OCI-LY1 (cell line): ENCODE measurements at regions not wholly inside any gene's neighbourhood (a gene's known extent, or its start where the extent isn't known, plus 50 kb on each side); places are given as distances from the start of the nearest gene placed in this dataset.

Experiments
- H2AFZ ChIP-seq: fragments of 200-600 bp; sonication (generic), shearing (Covaris generic); 2 replicates; pipeline ENCODE4 v1.6.0; 2014; ENCODE audit warnings: antibody characterized with exemption, mild to moderate bottlenecking, low read length
- H3F3A ChIP-seq: fragments of 200-600 bp; sonication (generic), shearing (Covaris generic); 2 replicates; pipeline ENCODE4 v1.6.0; 2014; ENCODE audit warnings: mild to moderate bottlenecking, antibody characterized with exemption, low read length, moderate library complexity; ENCODE audit not compliant: insufficient read depth
- H3K27ac ChIP-seq: fragments of 200-600 bp; sonication (generic); 2 replicates; pipeline ENCODE4 v1.5.1; 2014; ENCODE audit warnings: low read length, mixed run types, mild to moderate bottlenecking, low read depth; ENCODE audit not compliant: poor library complexity, severe bottlenecking
- H3K27me3 ChIP-seq: fragments of 200-600 bp; sonication (generic); 2 replicates; pipeline ENCODE4 v1.6.0; 2014; ENCODE audit warnings: antibody characterized with exemption, mild to moderate bottlenecking, low read length, moderate library complexity; ENCODE audit not compliant: insufficient read depth
- H3K36me3 ChIP-seq: fragments of 200-600 bp; sonication (generic); 2 replicates; pipeline ENCODE4 v1.6.1; 2014; ENCODE audit warnings: mild to moderate bottlenecking, antibody characterized with exemption, low read length, moderate library complexity, mixed read lengths; ENCODE audit not compliant: insufficient read depth
- H3K4me1 ChIP-seq: fragments of 200-600 bp; sonication (generic); 2 replicates; pipeline ENCODE4 v1.5.1; 2014; ENCODE audit warnings: mild to moderate bottlenecking, low read length, moderate library complexity; ENCODE audit not compliant: insufficient read depth, severe bottlenecking
- H3K4me2 ChIP-seq: fragments of 200-600 bp; sonication (generic), shearing (Covaris generic); 2 replicates; pipeline ENCODE4 v1.6.1; 2014; ENCODE audit warnings: low read length
- H3K4me3 ChIP-seq: fragments of 200-600 bp; sonication (generic); 2 replicates; pipeline ENCODE4 v1.5.1; 2014; ENCODE audit warnings: low read length, low read depth, mild to moderate bottlenecking, mixed read lengths; ENCODE audit not compliant: poor library complexity, severe bottlenecking
- H3K79me2 ChIP-seq: fragments of 200-600 bp; shearing (Covaris generic); 2 replicates; pipeline ENCODE4 v1.6.1; 2016; ENCODE audit warnings: mixed run types, low read length, mixed read lengths; ENCODE audit not compliant: insufficient read depth
- H3K9ac ChIP-seq: fragments of 200-600 bp; sonication (generic), shearing (Covaris generic); 2 replicates; pipeline ENCODE4 v1.6.1; 2014; ENCODE audit warnings: mild to moderate bottlenecking, low read length, mixed read lengths
- H3K9me2 ChIP-seq: fragments of 200-600 bp; sonication (generic), shearing (Covaris generic); 2 replicates; pipeline ENCODE4 v1.6.1; 2014; ENCODE audit warnings: low read depth, mild to moderate bottlenecking, low read length, mixed read lengths
- H3K9me3 ChIP-seq: fragments of 200-600 bp; shearing (Covaris generic); 2 replicates; pipeline ENCODE4 v1.6.1; 2014; ENCODE audit warnings: low read length, mixed read lengths
- H4K20me1 ChIP-seq: fragments of 200-600 bp; sonication (generic), shearing (Covaris generic); 2 replicates; pipeline ENCODE4 v1.6.0; 2016; ENCODE audit warnings: mild to moderate bottlenecking, low read length; ENCODE audit not compliant: insufficient read depth
- EZH2 ChIP-seq: fragments of 200-600 bp; sonication (generic), shearing (Covaris generic); IDR thresholded peaks from 2 replicates; pipeline ENCODE4 v1.8.0; 2017; ENCODE audit warnings: borderline replicate concordance, mixed run types, mild to moderate bottlenecking, antibody characterized with exemption, low read length, moderate library complexity, mixed read lengths
- TF ChIP-seq, protein P1 (sequence below): fragments of 200-600 bp; sonication (generic), shearing (Covaris generic); IDR thresholded peaks from 2 replicates; pipeline ENCODE4 v1.5.1; 2017; ENCODE audit warnings: mild to moderate bottlenecking, antibody characterized with exemption, low read length, moderate library complexity, mixed read lengths

DNA sequence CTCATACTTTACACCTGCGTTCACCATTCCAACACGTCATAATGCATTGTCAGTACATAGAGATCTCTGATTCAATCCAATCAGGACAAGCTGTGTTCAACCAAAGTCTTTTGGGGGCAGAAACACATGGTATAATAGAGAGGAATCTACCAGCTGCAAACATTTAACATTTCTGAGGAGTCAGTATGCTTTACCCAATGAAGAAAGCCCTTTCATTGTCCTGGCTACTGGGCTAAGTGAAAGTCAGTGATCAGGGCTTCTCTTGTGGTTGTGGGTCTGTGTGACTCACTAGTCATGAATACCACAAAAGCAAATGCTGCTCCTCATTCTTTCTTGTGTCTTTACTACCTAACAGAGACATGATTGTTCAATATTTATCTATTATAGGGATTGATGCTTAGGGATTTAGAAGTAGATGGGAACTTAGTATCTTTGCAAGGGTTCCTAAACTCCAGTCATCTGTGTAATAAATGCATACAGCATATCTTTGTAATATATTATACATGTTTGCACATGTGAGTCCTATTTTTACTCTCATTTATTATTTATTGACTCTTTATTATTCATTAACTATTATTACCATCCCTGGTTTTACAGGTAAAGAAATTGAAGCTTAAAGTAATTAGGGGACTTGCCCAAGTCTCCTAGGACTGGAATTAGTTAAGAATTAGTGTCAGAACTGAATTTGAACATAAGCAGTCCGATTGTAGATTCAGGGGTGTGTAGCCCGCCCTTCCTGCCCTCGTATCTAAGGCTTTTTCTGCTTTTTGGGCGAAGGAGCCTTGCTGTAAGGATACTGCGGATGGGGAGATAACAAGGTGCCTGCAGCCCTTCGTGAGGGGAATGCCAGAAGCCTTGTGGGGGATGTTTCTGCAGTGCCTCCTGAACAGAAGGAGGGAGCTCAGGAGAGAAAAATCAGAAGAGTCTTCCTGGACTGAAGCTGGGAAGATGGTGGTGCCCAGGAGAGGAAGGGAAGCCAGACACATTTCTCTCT lies 353.1 kb upstream of the BOD1L1 start:
- Histone ChIP-seq H3F3A (no peaks in the 10 kb centered on the region), H3K9me2 (no peaks in the 10 kb centered on the region), H3K36me3 (no peaks in the 10 kb centered on the region), H3K4me1 (no peaks in the 10 kb centered on the region), H3K79me2 (no peaks in the 10 kb centered on the region), H3K27ac (no peak overlapping the region), H4K20me1 (no peaks in the 10 kb centered on the region), H3K4me2 (no peak overlapping the region), H3K9ac (no peak overlapping the region), H3K4me3 (no peak overlapping the region), H2AFZ (no peak overlapping the region), H3K9me3 (no peaks in the 10 kb centered on the region), H3K27me3 (no peaks in the 10 kb centered on the region)
- TF ChIP-seq EZH2, result no peak
- TF ChIP-seq, protein P1, sequence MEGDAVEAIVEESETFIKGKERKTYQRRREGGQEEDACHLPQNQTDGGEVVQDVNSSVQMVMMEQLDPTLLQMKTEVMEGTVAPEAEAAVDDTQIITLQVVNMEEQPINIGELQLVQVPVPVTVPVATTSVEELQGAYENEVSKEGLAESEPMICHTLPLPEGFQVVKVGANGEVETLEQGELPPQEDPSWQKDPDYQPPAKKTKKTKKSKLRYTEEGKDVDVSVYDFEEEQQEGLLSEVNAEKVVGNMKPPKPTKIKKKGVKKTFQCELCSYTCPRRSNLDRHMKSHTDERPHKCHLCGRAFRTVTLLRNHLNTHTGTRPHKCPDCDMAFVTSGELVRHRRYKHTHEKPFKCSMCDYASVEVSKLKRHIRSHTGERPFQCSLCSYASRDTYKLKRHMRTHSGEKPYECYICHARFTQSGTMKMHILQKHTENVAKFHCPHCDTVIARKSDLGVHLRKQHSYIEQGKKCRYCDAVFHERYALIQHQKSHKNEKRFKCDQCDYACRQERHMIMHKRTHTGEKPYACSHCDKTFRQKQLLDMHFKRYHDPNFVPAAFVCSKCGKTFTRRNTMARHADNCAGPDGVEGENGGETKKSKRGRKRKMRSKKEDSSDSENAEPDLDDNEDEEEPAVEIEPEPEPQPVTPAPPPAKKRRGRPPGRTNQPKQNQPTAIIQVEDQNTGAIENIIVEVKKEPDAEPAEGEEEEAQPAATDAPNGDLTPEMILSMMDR, result no peak

DNA sequence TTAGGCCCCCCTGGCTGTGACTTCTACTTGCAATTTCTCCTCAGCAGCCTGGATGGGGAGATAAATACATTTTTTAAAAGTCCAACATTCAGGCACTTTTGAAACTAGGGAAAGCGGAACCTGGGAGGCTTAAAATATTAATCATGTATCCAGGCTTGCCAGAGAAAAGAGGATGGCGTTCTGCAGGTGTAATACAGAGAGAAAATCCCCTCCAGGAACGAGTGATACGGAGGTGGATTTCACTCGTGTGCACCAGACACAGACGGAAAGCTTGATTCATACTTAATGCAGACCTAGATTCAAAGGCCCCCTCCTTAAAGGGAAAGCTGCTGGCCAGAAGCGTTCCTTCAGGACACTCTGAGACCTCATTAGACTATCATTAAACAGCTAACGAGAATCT lies 354.0 kb upstream of the BOD1L1 start:
- Histone ChIP-seq H3K4me1 (no peaks in the 10 kb centered on the region), H3K27ac (no peak overlapping the region), H3K9ac (no peak overlapping the region), H3K9me3 (no peaks in the 10 kb centered on the region), H3K4me2 (no peak overlapping the region), H3F3A (no peaks in the 10 kb centered on the region), H2AFZ (no peak overlapping the region), H3K79me2 (no peaks in the 10 kb centered on the region), H3K27me3 (no peaks in the 10 kb centered on the region), H3K9me2 (no peaks in the 10 kb centered on the region), H4K20me1 (no peaks in the 10 kb centered on the region), H3K36me3 (no peaks in the 10 kb centered on the region), H3K4me3 (no peak overlapping the region)
- no peak for TF ChIP-seq EZH2
- TF ChIP-seq, protein P1, result no peak

DNA sequence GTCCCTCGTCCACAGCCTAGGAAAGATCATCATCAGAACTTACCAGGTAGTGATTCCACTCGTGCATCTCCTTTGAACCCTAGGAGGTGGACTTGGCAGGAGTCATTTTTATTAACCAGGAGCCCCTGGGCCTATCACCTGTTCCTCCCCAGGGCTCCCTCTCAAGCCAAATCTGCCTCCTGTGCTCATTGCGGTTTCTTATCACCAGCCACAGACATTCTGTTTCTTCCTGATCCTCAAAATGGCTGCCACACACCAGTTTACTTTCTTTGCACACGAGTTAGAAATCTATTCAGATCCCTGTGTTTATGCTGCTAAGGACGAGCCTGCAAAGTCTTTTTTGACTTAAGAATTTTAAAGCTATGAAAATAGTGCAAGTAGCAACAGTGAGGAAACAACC lies 354.5 kb upstream of the BOD1L1 start:
- Histone ChIP-seq H3K27me3 (no peaks in the 10 kb centered on the region), H2AFZ (no peak overlapping the region), H3K4me3 (no peak overlapping the region), H3K27ac (no peak overlapping the region), H4K20me1 (no peaks in the 10 kb centered on the region), H3K36me3 (no peaks in the 10 kb centered on the region), H3K4me1 (no peaks in the 10 kb centered on the region), H3K9ac (no peak overlapping the region), H3K9me2 (no peaks in the 10 kb centered on the region), H3K79me2 (no peaks in the 10 kb centered on the region), H3K9me3 (no peaks in the 10 kb centered on the region), H3F3A (no peaks in the 10 kb centered on the region), H3K4me2 (no peak overlapping the region)
- TF ChIP-seq, protein P1, result no peak
- TF ChIP-seq EZH2, result no peak
